HL-60 (cell line): ENCODE measurements at regions not wholly inside any gene's neighbourhood (a gene's known extent, or its start where the extent isn't known, plus 50 kb on each side); places are given as distances from the start of the nearest gene placed in this dataset.

Source experiments
- DNase-seq, 2 experiments: peaks; one replicate each; pipeline ENCODE4 v3.0.0-alpha.2; 2010 to 2020; ENCODE audit warnings: low read depth in 1 of 2, low spot score in 1 of 2
- H3K27ac ChIP-seq: fragments of 250-450 bp; sonication (Bioruptor Pico); replicated peaks from 2 replicates; pipeline ENCODE4 v1.5.1; 2020; ENCODE audit warnings: mild to moderate bottlenecking, moderate library complexity
- H3K27me3 ChIP-seq: fragments of 250-450 bp; sonication (Bioruptor Pico); 2 replicates; pipeline ENCODE4 v1.5.1; 2021; ENCODE audit warnings: mild to moderate bottlenecking, moderate library complexity; ENCODE audit not compliant: insufficient read depth, poor library complexity, severe bottlenecking
- H3K4me3 ChIP-seq: replicated peaks from 2 replicates; pipeline ENCODE4 v1.5.1; 2011; ENCODE audit warnings: mild to moderate bottlenecking, control low read depth, low read length; ENCODE audit not compliant: insufficient read depth
- CTCF ChIP-seq: IDR thresholded peaks from one replicate; pipeline ENCODE4 v1.5.1; 2011; ENCODE audit warnings: low read length, control low read depth, inconsistent platforms; ENCODE audit not compliant: insufficient read depth
- GABPA ChIP-seq: IDR thresholded peaks from 2 replicates; pipeline ENCODE4 v1.6.1; 2012; ENCODE audit warnings: low read depth
- POLR2AphosphoS5 ChIP-seq: IDR thresholded peaks from 2 replicates; pipeline ENCODE4 v1.6.1; 2012; ENCODE audit warnings: low read depth
- REST ChIP-seq: IDR thresholded peaks from 2 replicates; pipeline ENCODE4 v1.6.1; 2012; ENCODE audit warnings: low read depth; ENCODE audit not compliant: insufficient replicate concordance
- SPI1 ChIP-seq: IDR thresholded peaks from 2 replicates; pipeline ENCODE4 v1.6.1; 2012; ENCODE audit warnings: low read depth, mild to moderate bottlenecking, borderline replicate concordance

GRCh38 chr4:14339715-14340114 lies 662.6 kb upstream of the CPEB2 start:
- no peak overlapping the region for H3K4me3 ChIP-seq
- no peak for DNase-seq
- no peak overlapping the region for H3K27ac ChIP-seq
- TF ChIP-seq SPI1 (no peak), GABPA (no peak), CTCF (no peak), POLR2AphosphoS5 (no peak), REST (no peak)
- H3K27me3 ChIP-seq: no peaks in the 10 kb centered on the region

- DNase-seq: no peak
- no peak overlapping the region for H3K27ac ChIP-seq
- TF ChIP-seq GABPA: no peak
- TF ChIP-seq SPI1: no peak
- TF ChIP-seq POLR2AphosphoS5: no peak
- TF ChIP-seq CTCF: no peak
- TF ChIP-seq REST: no peak
- no peaks in the 10 kb centered on the region for H3K27me3 ChIP-seq
- no peak overlapping the region for H3K4me3 ChIP-seq
Observed at GRCh38 chr4:14340321-14340720, 662.0 kb upstream of the CPEB2 start.

GRCh38 chr4:14343961-14344360 lies 658.3 kb upstream of the CPEB2 start:
- no peak for TF ChIP-seq POLR2AphosphoS5
- no peak for TF ChIP-seq GABPA
- no peak for TF ChIP-seq CTCF
- TF ChIP-seq REST: no peak
- no peak for TF ChIP-seq SPI1
- no peak for DNase-seq
- Histone ChIP-seq H3K27me3 (no peaks in the 10 kb centered on the region), H3K27ac (no peak overlapping the region), H3K4me3 (no peak overlapping the region)
